ENCODE measurements at regions not wholly inside any gene's neighbourhood (a gene's known extent, or its start where the extent isn't known, plus 50 kb on each side); places are given as distances from the start of the nearest gene placed in this dataset.

GRCh38 chr7:21243265-21243664 lies 184.6 kb upstream of the SP4 start:
- TF ChIP-seq CTCF (tag by site-specific recombination; IDR thresholded peaks at IDR 0.05) (no peak), KLF16 (tag by site-specific recombination; IDR thresholded peaks at IDR 0.05) (no peak), ZNF514 (tag by site-specific recombination; IDR thresholded peaks at IDR 0.05) (no peak), PRDM1 (tag by site-specific recombination; IDR thresholded peaks at IDR 0.05) (no peak), ZNF48 (tag by site-specific recombination; IDR thresholded peaks at IDR 0.05) (no peak), MZF1 (tag by site-specific recombination; IDR thresholded peaks at IDR 0.05; ENCODE audit: borderline replicate concordance) (no peak), ZBTB44 (tag by site-specific recombination; IDR thresholded peaks at IDR 0.05) (no peak), ZNF510 (tag by site-specific recombination; IDR thresholded peaks at IDR 0.05; ENCODE audit: insufficient replicate concordance) (no peak), ATF2 (tag by site-specific recombination; IDR thresholded peaks at IDR 0.05; ENCODE audit: low read depth) (no peak), OSR2 (tag by site-specific recombination; IDR thresholded peaks at IDR 0.05) (no peak), ZNF791 (tag by site-specific recombination; IDR thresholded peaks at IDR 0.05) (no peak), ZNF280D (tag by site-specific recombination; IDR thresholded peaks at IDR 0.05) (no peak)

Data from HEK293 (cell line).